Right cardiac atrium (tissue), 5 donors: ENCODE measurements at regions not wholly inside any gene's neighbourhood (a gene's known extent, or its start where the extent isn't known, plus 50 kb on each side); places are given as distances from the start of the nearest gene placed in this dataset.
A peak's percentile ranks its signal among the peaks of the same experiment; 100 is the strongest.

ENCODE experiments used
- ATAC-seq, 2 donors: fragments of 200-7000 bp; cut with Tn5 transposase; one replicate each; pipeline versions ENCODE4 v1.8.0 to v1.9.1; 2020; ENCODE audit warnings: moderate library complexity in 2 of 2, mild to moderate bottlenecking in 1 of 2
- DNase-seq, 3 donors: peaks; one replicate each; pipeline ENCODE4 v3.0.0-alpha.2; 2020
- H3K27ac ChIP-seq: one replicate; pipeline ENCODE4 v1.5.1; 2013; ENCODE audit warnings: mild to moderate bottlenecking, low read length, control low read depth, moderate library complexity
- H3K27me3 ChIP-seq: one replicate; pipeline ENCODE4 v1.6.1; 2013; ENCODE audit not compliant: control insufficient read depth, insufficient read depth
- H3K4me1 ChIP-seq: one replicate; pipeline ENCODE4 v1.6.1; 2013; ENCODE audit warnings: low read length; ENCODE audit not compliant: control insufficient read depth, insufficient read depth
- H3K4me3 ChIP-seq: one replicate; pipeline ENCODE4 v1.5.1; 2013; ENCODE audit warnings: low read length, control low read depth
- H3K9me3 ChIP-seq: one replicate; pipeline ENCODE4 v1.6.1; 2013; ENCODE audit warnings: low read length; ENCODE audit not compliant: control insufficient read depth
- WGBS: extraction: QIAGEN DNeasy Blood & Tissue Kit; methylation state at CpG from one replicate; pipeline ENCODE4 v1.1.7; 2013; 5-methylcytosine and 5-hydroxymethylcytosine counted together
- intact Hi-C, 4 donors: fragments of 100-400 bp; cut with DNase I; formaldehyde crosslinking; loops; one replicate each; pipeline versions ENCODE4 v1.11.0 to v1.14.0; 2022 to 2023
- donor health status: healthy with polysubstance abuse.
- donor health status: DM: no; HTN: yes; CAD: no.
- donor health status: DM: no; HTN: no; CAD: no.
- donor health status: DM: no; HTN: yes; CAD: no; lungs with severe emphysema.
- donor health status: DM: yes; HTN: yes; CAD: no.

- no peak overlapping the region for H3K4me3 ChIP-seq
- DNase-seq: peak in 2 of 3 donors; percentile 7 to 66
- no peaks in the 10 kb centered on the region for H3K9me3 ChIP-seq
- H3K27ac ChIP-seq: no peak overlapping the region
- H3K4me1 ChIP-seq: no peaks in the 10 kb centered on the region
- 70% methylated on average over 3 of the region's 3 CpGs for WGBS
- intact Hi-C loops: no loop called here
- H3K27me3 ChIP-seq: no peaks in the 10 kb centered on the region
- ATAC-seq: no peak
Measured at GRCh38 chr5:84603568-84604185, 219.0 kb upstream of the EDIL3 start.

- intact Hi-C loops: no loop called here
- DNase-seq (no peak), ATAC-seq (no peak)
- Histone ChIP-seq H3K27ac (no peak overlapping the region), H3K9me3 (no peaks in the 10 kb centered on the region), H3K4me1 (no peaks in the 10 kb centered on the region), H3K4me3 (no peak overlapping the region), H3K27me3 (no peaks in the 10 kb centered on the region)
- WGBS: 75% methylated on average over 1 of the region's 1 CpG
Measured at GRCh38 chr5:84602371-84602771, 217.7 kb upstream of the EDIL3 start.

GRCh38 chr5:84599964-84600363 lies 215.3 kb upstream of the EDIL3 start:
- H3K4me3 ChIP-seq: no peak overlapping the region
- ATAC-seq (no peak), DNase-seq (no peak)
- H3K27ac ChIP-seq: no peak overlapping the region
- intact Hi-C loops: no loop called here
- no peaks in the 10 kb centered on the region for H3K27me3 ChIP-seq
- H3K4me1 ChIP-seq: no peaks in the 10 kb centered on the region
- no peaks in the 10 kb centered on the region for H3K9me3 ChIP-seq
- 81% methylated on average over 3 of the region's 3 CpGs for WGBS

DNA sequence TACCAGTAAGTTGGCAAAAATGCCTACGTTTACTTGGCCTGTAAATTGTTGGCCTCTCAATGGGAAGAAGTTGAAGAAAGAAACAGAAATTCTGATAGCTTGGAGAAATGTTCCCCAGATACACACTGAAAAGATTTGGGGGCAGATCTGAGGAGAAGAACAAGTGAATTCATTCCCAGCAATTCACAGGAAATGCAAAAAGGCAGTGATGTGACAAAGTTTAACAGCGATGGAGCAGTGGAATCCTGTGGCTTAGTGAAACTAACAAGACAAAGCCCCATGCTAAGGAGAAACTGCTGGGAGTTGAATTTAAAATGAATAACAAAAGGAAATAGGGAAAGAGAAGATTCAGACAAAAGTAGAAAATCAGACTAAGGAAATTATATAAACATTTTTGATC lies 213.2 kb upstream of the EDIL3 start:
- Histone ChIP-seq H3K27ac (no peak overlapping the region), H3K27me3 (no peaks in the 10 kb centered on the region), H3K4me3 (no peak overlapping the region), H3K9me3 (no peaks in the 10 kb centered on the region), H3K4me1 (no peaks in the 10 kb centered on the region)
- intact Hi-C loops: no loop called here
- 68% methylated on average over 2 of the region's 2 CpGs for WGBS
- no peak for DNase-seq
- ATAC-seq: no peak

DNA sequence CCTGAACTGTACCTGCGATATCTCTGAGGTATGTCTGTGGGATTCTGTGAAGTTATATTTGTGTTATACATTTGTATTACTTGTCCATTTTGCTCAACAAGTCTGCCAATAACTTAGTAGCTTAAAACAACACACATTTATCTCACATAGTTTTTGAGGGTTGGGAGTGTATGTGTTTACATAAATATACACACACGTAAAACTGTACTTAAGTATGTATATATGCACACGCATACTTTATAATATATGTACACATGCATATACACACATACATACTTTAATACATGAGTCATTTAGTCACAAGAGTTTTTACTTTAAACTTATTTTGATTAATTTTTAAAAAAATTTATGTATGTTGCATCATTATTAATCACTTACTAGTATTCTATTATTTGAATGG lies 205.9 kb upstream of the EDIL3 start:
- ATAC-seq: no peak
- intact Hi-C loops: no loop called here
- Histone ChIP-seq H3K4me1 (no peaks in the 10 kb centered on the region), H3K27ac (no peak overlapping the region), H3K27me3 (no peaks in the 10 kb centered on the region), H3K4me3 (no peak overlapping the region), H3K9me3 (no peaks in the 10 kb centered on the region)
- 94% methylated on average over 3 of the region's 3 CpGs for WGBS
- no peak for DNase-seq

- H3K4me1 ChIP-seq: no peaks in the 10 kb centered on the region
- H3K4me3 ChIP-seq: no peak overlapping the region
- intact Hi-C loops: no loop called here
- 71% methylated on average over 1 of the region's 1 CpG for WGBS
- DNase-seq (no peak), ATAC-seq (no peak)
- no peaks in the 10 kb centered on the region for H3K27me3 ChIP-seq
- no peaks in the 10 kb centered on the region for H3K9me3 ChIP-seq
- H3K27ac ChIP-seq: no peak overlapping the region
Measured at GRCh38 chr5:84589926-84590325, 205.2 kb upstream of the EDIL3 start.

DNA sequence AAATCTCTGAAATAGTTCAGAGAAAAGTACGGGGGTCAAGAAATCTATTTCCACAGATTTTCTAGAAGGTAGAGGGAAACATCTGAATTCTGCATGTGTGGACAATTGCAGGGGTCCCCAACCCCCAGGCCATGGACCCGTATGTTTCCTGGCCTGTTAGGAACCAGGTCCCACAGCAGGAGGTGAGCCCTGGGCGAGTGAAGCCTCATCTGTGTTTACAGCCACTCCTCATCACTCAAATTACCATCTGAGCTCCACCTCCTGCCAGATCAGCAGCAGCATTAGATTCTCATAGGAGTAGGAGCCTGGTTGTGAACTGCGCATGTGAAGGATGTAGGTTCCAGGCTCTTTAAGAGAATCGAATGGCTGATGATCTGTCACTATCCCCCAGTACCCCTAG lies 200.5 kb upstream of the EDIL3 start:
- Histone ChIP-seq H3K27me3 (no peaks in the 10 kb centered on the region), H3K4me1 (no peaks in the 10 kb centered on the region), H3K9me3 (no peaks in the 10 kb centered on the region), H3K4me3 (no peak overlapping the region), H3K27ac (no peak overlapping the region)
- ATAC-seq (no peak), DNase-seq (peak in 1 of 3 donors; percentile 7)
- WGBS: 78% methylated on average over 5 of the region's 5 CpGs
- intact Hi-C loops: no loop called here

- no peaks in the 10 kb centered on the region for H3K27me3 ChIP-seq
- 83% methylated on average over 5 of the region's 5 CpGs for WGBS
- no peak for ATAC-seq
Measured at GRCh38 chr5:84578226-84578625, 193.5 kb upstream of the EDIL3 start.

DNA sequence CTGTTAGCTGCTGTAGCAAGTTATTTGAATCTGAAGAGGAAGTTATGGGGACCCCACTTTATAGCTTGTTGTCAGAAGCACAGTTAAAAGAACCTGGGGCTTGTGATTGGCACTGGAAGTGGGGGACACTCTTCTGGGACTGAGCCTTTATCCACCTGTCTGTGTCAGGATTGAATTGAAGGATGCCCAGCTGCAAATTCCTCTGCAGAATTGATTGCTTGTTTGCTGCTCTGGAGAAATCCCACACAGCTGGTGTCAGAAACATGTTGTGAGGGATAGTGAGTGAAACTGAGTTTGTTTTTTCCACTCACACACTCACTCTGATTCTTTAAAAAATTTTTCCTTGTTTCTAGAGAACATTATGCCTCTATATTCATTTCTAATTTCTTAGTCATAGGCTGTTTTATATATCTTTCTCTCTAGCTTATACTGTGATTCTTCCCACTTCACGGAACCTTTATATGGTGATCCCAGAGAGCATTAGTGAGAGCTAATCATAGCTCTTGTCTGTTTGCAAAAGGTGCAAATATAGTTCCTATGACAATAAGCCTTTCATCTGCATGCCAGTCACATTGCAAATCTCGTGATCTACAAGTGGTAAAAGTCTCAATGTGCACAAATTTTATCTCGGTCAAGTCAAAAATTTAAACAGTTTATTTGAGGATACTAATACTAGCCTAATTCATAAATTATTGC lies 188.5 kb upstream of the EDIL3 start:
- Histone ChIP-seq H3K27ac (no peak overlapping the region), H3K9me3 (no peaks in the 10 kb centered on the region), H3K4me3 (no peak overlapping the region), H3K27me3 (no peaks in the 10 kb centered on the region), H3K4me1 (no peaks in the 10 kb centered on the region)
- 77% methylated on average over 3 of the region's 3 CpGs for WGBS
- ATAC-seq: no peak
- intact Hi-C loops: no loop called here
- no peak for DNase-seq

More at GRCh38 chr5:84578226-84578625, 193.5 kb upstream of the EDIL3 start:
- DNase-seq: no peak
- H3K4me3 ChIP-seq: no peak overlapping the region
- intact Hi-C loops: no loop called here
- H3K9me3 ChIP-seq: no peaks in the 10 kb centered on the region
- no peaks in the 10 kb centered on the region for H3K4me1 ChIP-seq
- H3K27ac ChIP-seq: no peak overlapping the region

- H3K4me1 ChIP-seq: no peaks in the 10 kb centered on the region
- DNase-seq: no peak
- no peak overlapping the region for H3K27ac ChIP-seq
- no peak overlapping the region for H3K4me3 ChIP-seq
- no peaks in the 10 kb centered on the region for H3K27me3 ChIP-seq
- ATAC-seq: no peak
- 90% methylated on average over 1 of the region's 1 CpG for WGBS
- no peaks in the 10 kb centered on the region for H3K9me3 ChIP-seq
- intact Hi-C loops: no loop called here
Measured at GRCh38 chr5:84569307-84569706, 184.6 kb upstream of the EDIL3 start.

GRCh38 chr5:84568171-84568570 lies 183.5 kb upstream of the EDIL3 start:
- Histone ChIP-seq H3K9me3 (no peaks in the 10 kb centered on the region), H3K27ac (no peak overlapping the region), H3K4me3 (no peak overlapping the region), H3K27me3 (no peaks in the 10 kb centered on the region), H3K4me1 (no peaks in the 10 kb centered on the region)
- DNase-seq: no peak
- WGBS: 30% methylated on average over 1 of the region's 1 CpG
- ATAC-seq: no peak
- intact Hi-C loops: no loop called here

DNA sequence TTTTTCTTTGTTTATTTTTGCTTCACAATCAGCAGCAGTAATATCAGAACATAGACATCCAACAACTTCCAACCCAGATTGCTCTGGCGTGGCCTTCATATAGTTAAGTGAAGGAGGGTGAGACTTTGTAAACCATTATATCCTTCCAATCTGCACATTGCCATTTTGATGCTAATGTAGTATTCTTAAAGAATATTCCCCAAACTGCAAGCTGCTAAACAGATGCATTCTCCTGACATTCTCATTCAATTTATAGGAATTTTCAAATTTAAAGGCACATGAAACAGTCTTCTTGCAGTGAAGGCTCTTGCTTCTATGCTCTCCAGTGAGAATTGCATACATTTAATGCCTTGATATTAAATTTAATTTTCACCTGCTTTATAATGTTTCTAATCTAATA lies 181.2 kb upstream of the EDIL3 start:
- Histone ChIP-seq H3K27me3 (no peaks in the 10 kb centered on the region), H3K27ac (no peak overlapping the region), H3K4me1 (no peaks in the 10 kb centered on the region), H3K9me3 (no peaks in the 10 kb centered on the region), H3K4me3 (no peak overlapping the region)
- WGBS: 76% methylated on average over 1 of the region's 1 CpG
- intact Hi-C loops: no loop called here
- ATAC-seq (no peak), DNase-seq (no peak)
